ENCODE measurements at regions not wholly inside any gene's neighbourhood (a gene's known extent, or its start where the extent isn't known, plus 50 kb on each side); places are given as distances from the start of the nearest gene placed in this dataset.

DNA sequence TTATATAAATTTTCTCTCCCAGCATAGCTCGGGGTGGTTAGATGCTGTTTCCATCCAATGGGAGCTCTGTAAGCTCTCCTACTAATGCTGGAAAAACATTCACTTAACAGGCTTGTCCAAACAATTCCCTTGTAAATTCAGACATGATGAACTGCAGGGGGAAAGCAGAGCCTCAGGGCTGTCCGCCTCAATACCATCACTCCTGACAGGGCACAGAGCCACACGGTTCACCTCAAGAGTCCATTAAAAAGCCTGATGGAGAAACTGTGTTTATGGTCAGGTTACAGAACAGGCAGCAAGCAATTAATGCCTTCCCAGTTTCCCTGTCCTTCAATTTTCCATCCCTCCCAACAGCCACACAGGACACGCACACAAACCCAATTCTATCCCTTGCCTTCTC lies 171.0 kb downstream of the BRINP2 start:
- no peaks in the 10 kb centered on the region for H4K20me1 ChIP-seq (ENCODE audit: insufficient read depth, low read length)
- CTCF ChIA-PET (ENCODE audit: unreplicated experiment) = no interaction called here
- no peaks in the 10 kb centered on the region for H3K79me2 ChIP-seq (ENCODE audit: insufficient read depth, low read depth, low read length)
- no peak overlapping the region for H3K4me2 ChIP-seq (ENCODE audit: low read length)
- no peaks in the 10 kb centered on the region for H3K9me3 ChIP-seq (ENCODE audit: low read length)
- H2AFZ ChIP-seq (ENCODE audit: low read length) = no peak overlapping the region
- no peak for DNase-seq (ENCODE audit: low spot score)
- no TSS peak for BruUV-seq (replicated peaks)
- TF ChIP-seq, protein P1, sequence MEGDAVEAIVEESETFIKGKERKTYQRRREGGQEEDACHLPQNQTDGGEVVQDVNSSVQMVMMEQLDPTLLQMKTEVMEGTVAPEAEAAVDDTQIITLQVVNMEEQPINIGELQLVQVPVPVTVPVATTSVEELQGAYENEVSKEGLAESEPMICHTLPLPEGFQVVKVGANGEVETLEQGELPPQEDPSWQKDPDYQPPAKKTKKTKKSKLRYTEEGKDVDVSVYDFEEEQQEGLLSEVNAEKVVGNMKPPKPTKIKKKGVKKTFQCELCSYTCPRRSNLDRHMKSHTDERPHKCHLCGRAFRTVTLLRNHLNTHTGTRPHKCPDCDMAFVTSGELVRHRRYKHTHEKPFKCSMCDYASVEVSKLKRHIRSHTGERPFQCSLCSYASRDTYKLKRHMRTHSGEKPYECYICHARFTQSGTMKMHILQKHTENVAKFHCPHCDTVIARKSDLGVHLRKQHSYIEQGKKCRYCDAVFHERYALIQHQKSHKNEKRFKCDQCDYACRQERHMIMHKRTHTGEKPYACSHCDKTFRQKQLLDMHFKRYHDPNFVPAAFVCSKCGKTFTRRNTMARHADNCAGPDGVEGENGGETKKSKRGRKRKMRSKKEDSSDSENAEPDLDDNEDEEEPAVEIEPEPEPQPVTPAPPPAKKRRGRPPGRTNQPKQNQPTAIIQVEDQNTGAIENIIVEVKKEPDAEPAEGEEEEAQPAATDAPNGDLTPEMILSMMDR (conservative IDR thresholded peaks at IDR 0.05; ENCODE audit: low read length) = no peak
- TF ChIP-seq EZH2phosphoT487 (IDR thresholded peaks at IDR 0.05; ENCODE audit: borderline replicate concordance, low read depth, low read length) = no peak
- no peaks in the 10 kb centered on the region for H3K36me3 ChIP-seq (ENCODE audit: insufficient read depth, low read length)
- no peaks in the 10 kb centered on the region for H3K4me1 ChIP-seq (ENCODE audit: insufficient read depth, low read length, poor library complexity, severe bottlenecking)
- POLR2A ChIA-PET = no interaction called here
- intact Hi-C loops (cut with micrococcal nuclease; ENCODE audit: unreplicated experiment) = no loop called here
- no peak overlapping the region for H3K4me3 ChIP-seq (ENCODE audit: low read depth, low read length, poor library complexity, severe bottlenecking)
- no peak overlapping the region for H3K27ac ChIP-seq (ENCODE audit: low read depth, low read length, poor library complexity, severe bottlenecking)
- H3K9me2 ChIP-seq (ENCODE audit: insufficient read depth, low read length) = no peaks in the 10 kb centered on the region

DNA sequence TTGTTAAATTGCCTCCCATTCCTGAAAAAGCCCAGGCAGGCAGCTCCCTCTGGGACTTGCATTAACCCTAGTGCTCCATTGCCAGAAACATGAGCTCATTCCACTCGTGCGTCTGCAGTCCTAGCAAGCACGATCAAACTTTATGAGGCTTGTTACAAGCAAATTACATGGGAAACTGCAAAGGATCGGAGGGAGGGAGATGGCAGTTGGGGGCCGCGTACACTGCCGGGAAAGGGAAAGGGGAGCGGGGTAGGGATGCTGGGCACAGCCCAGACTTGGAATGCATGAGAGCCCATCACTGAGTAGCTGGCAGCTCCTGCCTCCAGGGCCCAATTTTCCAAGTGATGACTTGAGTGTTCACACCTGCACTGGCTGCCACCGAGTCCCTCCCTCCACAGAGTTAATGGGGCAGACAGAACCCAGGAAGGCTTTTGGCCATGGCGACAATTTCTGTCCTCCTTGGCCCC lies 169.9 kb downstream of the BRINP2 start:
- H3K79me2 ChIP-seq (ENCODE audit: insufficient read depth, low read depth, low read length) = no peaks in the 10 kb centered on the region
- H3K27ac ChIP-seq (ENCODE audit: low read depth, low read length, poor library complexity, severe bottlenecking) = no peak overlapping the region
- H3K9me2 ChIP-seq (ENCODE audit: insufficient read depth, low read length) = no peaks in the 10 kb centered on the region
- H3K4me3 ChIP-seq (ENCODE audit: low read depth, low read length, poor library complexity, severe bottlenecking) = no peak overlapping the region
- BruUV-seq (replicated peaks) = no TSS peak
- POLR2A ChIA-PET = no interaction called here
- DNase-seq (ENCODE audit: low spot score) = no peak
- intact Hi-C loops (cut with micrococcal nuclease; ENCODE audit: unreplicated experiment) = no loop called here
- TF ChIP-seq, protein P1 (conservative IDR thresholded peaks at IDR 0.05; ENCODE audit: low read length) = no peak
- TF ChIP-seq EZH2phosphoT487 (IDR thresholded peaks at IDR 0.05; ENCODE audit: borderline replicate concordance, low read depth, low read length) = no peak
- no peaks in the 10 kb centered on the region for H3K4me1 ChIP-seq (ENCODE audit: insufficient read depth, low read length, poor library complexity, severe bottlenecking)
- H2AFZ ChIP-seq (ENCODE audit: low read length) = no peak overlapping the region
- H4K20me1 ChIP-seq (ENCODE audit: insufficient read depth, low read length) = no peaks in the 10 kb centered on the region
- no peaks in the 10 kb centered on the region for H3K36me3 ChIP-seq (ENCODE audit: insufficient read depth, low read length)
- CTCF ChIA-PET (ENCODE audit: unreplicated experiment) = no interaction called here
- H3K9me3 ChIP-seq (ENCODE audit: low read length) = no peaks in the 10 kb centered on the region
- H3K4me2 ChIP-seq (ENCODE audit: low read length) = no peak overlapping the region

DNA sequence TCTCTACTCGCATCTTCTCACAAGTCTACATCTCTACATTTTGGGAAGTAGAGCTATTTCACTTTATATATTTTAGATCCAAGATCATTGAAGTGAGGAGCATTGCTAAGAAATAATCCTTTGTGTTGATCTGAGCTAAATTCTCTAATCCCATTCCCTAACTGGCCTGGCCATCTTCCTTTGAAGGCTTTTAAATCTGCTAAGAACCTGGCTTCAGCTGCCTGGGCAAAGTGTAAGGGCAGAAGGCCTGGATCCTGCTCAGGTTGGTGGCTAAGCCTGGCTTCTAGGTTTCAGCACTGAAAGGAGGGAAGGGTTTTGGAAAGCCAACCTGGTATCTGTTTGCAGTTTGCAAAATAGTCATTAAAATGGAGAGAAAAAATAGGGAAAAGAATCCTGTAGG lies 167.6 kb downstream of the BRINP2 start:
- POLR2A ChIA-PET = interaction anchor here (0.9 kb wide), 2 partner anchors 18 to 23 kb away, joined by 3 read pairs; no protein-coding TSS in a partner anchor
- no peak for DNase-seq (ENCODE audit: low spot score)
- CTCF ChIA-PET (ENCODE audit: unreplicated experiment) = no interaction called here
- H3K9me3 ChIP-seq (ENCODE audit: low read length) = no peaks in the 10 kb centered on the region
- no peak overlapping the region for H3K4me3 ChIP-seq (ENCODE audit: low read depth, low read length, poor library complexity, severe bottlenecking)
- no peaks in the 10 kb centered on the region for H3K4me1 ChIP-seq (ENCODE audit: insufficient read depth, low read length, poor library complexity, severe bottlenecking)
- no peaks in the 10 kb centered on the region for H3K79me2 ChIP-seq (ENCODE audit: insufficient read depth, low read depth, low read length)
- no peaks in the 10 kb centered on the region for H3K9me2 ChIP-seq (ENCODE audit: insufficient read depth, low read length)
- intact Hi-C loops (cut with micrococcal nuclease; ENCODE audit: unreplicated experiment) = no loop called here
- BruUV-seq (replicated peaks) = no TSS peak
- TF ChIP-seq, protein P1 (conservative IDR thresholded peaks at IDR 0.05; ENCODE audit: low read length) = no peak
- TF ChIP-seq EZH2phosphoT487 (IDR thresholded peaks at IDR 0.05; ENCODE audit: borderline replicate concordance, low read depth, low read length) = no peak
- H4K20me1 ChIP-seq (ENCODE audit: insufficient read depth, low read length) = no peaks in the 10 kb centered on the region
- no peak overlapping the region for H3K4me2 ChIP-seq (ENCODE audit: low read length)
- H3K27ac ChIP-seq (ENCODE audit: low read depth, low read length, poor library complexity, severe bottlenecking) = no peak overlapping the region
- no peak overlapping the region for H2AFZ ChIP-seq (ENCODE audit: low read length)
- H3K36me3 ChIP-seq (ENCODE audit: insufficient read depth, low read length) = no peaks in the 10 kb centered on the region

All from OCI-LY7 (cell line).